Neural cell (in vitro differentiated cells): ENCODE measurements at regions not wholly inside any gene's neighbourhood (a gene's known extent, or its start where the extent isn't known, plus 50 kb on each side); places are given as distances from the start of the nearest gene placed in this dataset.

Experiments
- H2AFZ ChIP-seq: fragments of 200-600, 300-800 bp; sonication (generic), shearing (Covaris generic); 2 replicates; pipeline ENCODE4 v1.6.0; 2014; ENCODE audit warnings: low read depth, mild to moderate bottlenecking, antibody characterized with exemption, low read length, moderate library complexity
- H3F3A ChIP-seq: fragments of 200-600 bp; shearing (Covaris generic); 2 replicates; pipeline ENCODE4 v1.6.1; 2016; ENCODE audit warnings: mild to moderate bottlenecking, moderate library complexity, mixed read lengths, antibody characterized with exemption, low read length; ENCODE audit not compliant: insufficient read depth, poor library complexity, severe bottlenecking
- H3K27ac ChIP-seq: fragments of 200-600, 300-800 bp; sonication (generic), shearing (Covaris generic); 2 replicates; pipeline ENCODE4 v1.5.1; 2014; ENCODE audit warnings: mild to moderate bottlenecking, low read length, moderate library complexity
- H3K27me3 ChIP-seq: fragments of 300-800, 200-600 bp; sonication (generic), shearing (Covaris generic); 2 replicates; pipeline ENCODE4 v1.6.0; 2014; ENCODE audit warnings: mild to moderate bottlenecking, low read depth, low read length, moderate library complexity; ENCODE audit not compliant: insufficient read depth
- H3K36me3 ChIP-seq: fragments of 300-800, 200-600 bp; sonication (generic), shearing (Covaris generic); 2 replicates; pipeline ENCODE4 v1.5.1; 2014; ENCODE audit warnings: mild to moderate bottlenecking, antibody characterized with exemption, low read length, moderate library complexity; ENCODE audit not compliant: insufficient read depth
- H3K4me2 ChIP-seq: fragments of 300-800, 200-600 bp; sonication (generic), shearing (Covaris generic); 2 replicates; pipeline ENCODE4 v1.6.0; 2014; ENCODE audit warnings: mild to moderate bottlenecking, low read length
- H3K4me3 ChIP-seq: fragments of 300-800, 200-600 bp; sonication (generic), shearing (Covaris generic); 2 replicates; pipeline ENCODE4 v1.5.1; 2014; ENCODE audit warnings: mild to moderate bottlenecking, low read length, moderate library complexity
- H3K79me2 ChIP-seq: fragments of 200-600 bp; shearing (Covaris generic); replicated peaks from 2 replicates; pipeline ENCODE4 v1.6.0; 2014; ENCODE audit warnings: mild to moderate bottlenecking, low read length, moderate library complexity; ENCODE audit not compliant: insufficient read depth
- H3K9ac ChIP-seq: fragments of 300-800, 200-600 bp; sonication (generic), shearing (Covaris generic); 2 replicates; pipeline ENCODE4 v1.6.1; 2016; ENCODE audit warnings: mild to moderate bottlenecking, low read length, mixed read lengths
- H3K9me2 ChIP-seq: fragments of 200-600 bp; shearing (Covaris generic); 2 replicates; pipeline ENCODE4 v1.6.1; 2016; ENCODE audit warnings: mild to moderate bottlenecking, low read length, mixed read lengths; ENCODE audit not compliant: insufficient read depth
- H3K9me3 ChIP-seq: fragments of 200-600, 300-800 bp; sonication (generic), shearing (Covaris generic); 2 replicates; pipeline ENCODE4 v1.6.1; 2016; ENCODE audit warnings: mild to moderate bottlenecking, mixed run types, low read length, moderate library complexity, mixed read lengths
- H4K20me1 ChIP-seq: fragments of 200-600 bp; shearing (Covaris generic); 2 replicates; pipeline ENCODE4 v1.6.1; 2016; ENCODE audit warnings: mild to moderate bottlenecking, mixed run types; ENCODE audit not compliant: insufficient read depth
- EP300 ChIP-seq: fragments of 450-650 bp; conservative IDR thresholded peaks from 2 replicates; pipeline ENCODE4 v1.6.1; 2014; ENCODE audit warnings: antibody characterized with exemption, mild to moderate bottlenecking, moderate library complexity; ENCODE audit not compliant: poor library complexity, severe bottlenecking
- EZH2 ChIP-seq: fragments of 200-600, 300-800 bp; shearing (Covaris generic), sonication (generic); IDR thresholded peaks from 2 replicates; pipeline ENCODE4 v1.6.1; 2014; ENCODE audit warnings: antibody characterized with exemption, low read length, borderline replicate concordance, mild to moderate bottlenecking; ENCODE audit not compliant: insufficient read depth, poor library complexity, severe bottlenecking
- MXI1 ChIP-seq: fragments of 450-650 bp; conservative IDR thresholded peaks from 2 replicates; pipeline ENCODE4 v1.6.1; 2014; ENCODE audit warnings: antibody characterized with exemption, mild to moderate bottlenecking; ENCODE audit not compliant: poor library complexity, severe bottlenecking
- POLR2AphosphoS5 ChIP-seq: IDR thresholded peaks from 2 replicates; pipeline ENCODE4 v1.6.1; 2012
- RAD21 ChIP-seq: fragments of 450-650 bp; conservative IDR thresholded peaks from 2 replicates; pipeline ENCODE4 v1.6.1; 2014; ENCODE audit warnings: antibody characterized with exemption, mild to moderate bottlenecking, moderate library complexity
- SMC3 ChIP-seq: fragments of 450-650 bp; conservative IDR thresholded peaks from 2 replicates; pipeline ENCODE4 v1.6.1; 2014; ENCODE audit warnings: antibody characterized with exemption, mild to moderate bottlenecking, moderate library complexity; ENCODE audit not compliant: poor library complexity
- TAF1 ChIP-seq: IDR thresholded peaks from 2 replicates; pipeline ENCODE4 v1.6.1; 2012; ENCODE audit warnings: low read depth
- TF ChIP-seq, protein P1 (sequence below): IDR thresholded peaks from 2 replicates; pipeline ENCODE4 v1.6.1; 2012; ENCODE audit warnings: borderline replicate concordance
- TF ChIP-seq, protein P2 (sequence below): fragments of 450-650 bp; IDR thresholded peaks from 2 replicates; pipeline ENCODE4 v1.5.1; 2014; ENCODE audit warnings: antibody characterized with exemption, mild to moderate bottlenecking, moderate library complexity; ENCODE audit not compliant: poor library complexity, severe bottlenecking

DNA sequence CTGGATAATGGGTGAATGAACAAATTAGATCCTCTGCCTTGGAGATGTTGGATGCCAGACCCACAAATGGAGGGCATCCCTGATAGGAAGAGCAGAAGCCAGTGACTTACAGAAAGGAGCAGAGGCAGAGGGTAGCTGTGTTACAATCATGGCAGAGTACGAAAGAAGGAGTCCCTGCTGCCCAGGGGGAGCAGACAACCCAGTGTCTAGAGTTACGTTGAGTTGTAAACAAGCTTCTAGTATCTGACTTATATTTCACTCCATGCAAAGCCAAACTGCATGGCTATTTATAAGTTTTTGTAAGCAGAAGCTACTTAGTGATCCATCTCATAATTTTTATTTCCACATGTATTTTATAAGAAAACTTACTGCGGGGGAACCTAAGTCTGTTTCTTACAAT is 56.2 kb upstream of the A1CF start:
- no peak overlapping the region for H3K9ac ChIP-seq
- H3K4me3 ChIP-seq = no peak overlapping the region
- no peaks in the 10 kb centered on the region for H3K79me2 ChIP-seq
- no peaks in the 10 kb centered on the region for H3F3A ChIP-seq
- H3K36me3 ChIP-seq = no peaks in the 10 kb centered on the region
- no peaks in the 10 kb centered on the region for H4K20me1 ChIP-seq
- H3K9me3 ChIP-seq = no peaks in the 10 kb centered on the region
- H3K27me3 ChIP-seq = no peaks in the 10 kb centered on the region
- no peak overlapping the region for H3K4me2 ChIP-seq
- no peak for TF ChIP-seq EP300
- TF ChIP-seq, protein P1, sequence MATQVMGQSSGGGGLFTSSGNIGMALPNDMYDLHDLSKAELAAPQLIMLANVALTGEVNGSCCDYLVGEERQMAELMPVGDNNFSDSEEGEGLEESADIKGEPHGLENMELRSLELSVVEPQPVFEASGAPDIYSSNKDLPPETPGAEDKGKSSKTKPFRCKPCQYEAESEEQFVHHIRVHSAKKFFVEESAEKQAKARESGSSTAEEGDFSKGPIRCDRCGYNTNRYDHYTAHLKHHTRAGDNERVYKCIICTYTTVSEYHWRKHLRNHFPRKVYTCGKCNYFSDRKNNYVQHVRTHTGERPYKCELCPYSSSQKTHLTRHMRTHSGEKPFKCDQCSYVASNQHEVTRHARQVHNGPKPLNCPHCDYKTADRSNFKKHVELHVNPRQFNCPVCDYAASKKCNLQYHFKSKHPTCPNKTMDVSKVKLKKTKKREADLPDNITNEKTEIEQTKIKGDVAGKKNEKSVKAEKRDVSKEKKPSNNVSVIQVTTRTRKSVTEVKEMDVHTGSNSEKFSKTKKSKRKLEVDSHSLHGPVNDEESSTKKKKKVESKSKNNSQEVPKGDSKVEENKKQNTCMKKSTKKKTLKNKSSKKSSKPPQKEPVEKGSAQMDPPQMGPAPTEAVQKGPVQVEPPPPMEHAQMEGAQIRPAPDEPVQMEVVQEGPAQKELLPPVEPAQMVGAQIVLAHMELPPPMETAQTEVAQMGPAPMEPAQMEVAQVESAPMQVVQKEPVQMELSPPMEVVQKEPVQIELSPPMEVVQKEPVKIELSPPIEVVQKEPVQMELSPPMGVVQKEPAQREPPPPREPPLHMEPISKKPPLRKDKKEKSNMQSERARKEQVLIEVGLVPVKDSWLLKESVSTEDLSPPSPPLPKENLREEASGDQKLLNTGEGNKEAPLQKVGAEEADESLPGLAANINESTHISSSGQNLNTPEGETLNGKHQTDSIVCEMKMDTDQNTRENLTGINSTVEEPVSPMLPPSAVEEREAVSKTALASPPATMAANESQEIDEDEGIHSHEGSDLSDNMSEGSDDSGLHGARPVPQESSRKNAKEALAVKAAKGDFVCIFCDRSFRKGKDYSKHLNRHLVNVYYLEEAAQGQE = no peak
- TF ChIP-seq TAF1 = no peak
- TF ChIP-seq EZH2 = no peak
- TF ChIP-seq RAD21 = no peak
- TF ChIP-seq MXI1 = no peak
- no peak for TF ChIP-seq SMC3
- TF ChIP-seq, protein P2, sequence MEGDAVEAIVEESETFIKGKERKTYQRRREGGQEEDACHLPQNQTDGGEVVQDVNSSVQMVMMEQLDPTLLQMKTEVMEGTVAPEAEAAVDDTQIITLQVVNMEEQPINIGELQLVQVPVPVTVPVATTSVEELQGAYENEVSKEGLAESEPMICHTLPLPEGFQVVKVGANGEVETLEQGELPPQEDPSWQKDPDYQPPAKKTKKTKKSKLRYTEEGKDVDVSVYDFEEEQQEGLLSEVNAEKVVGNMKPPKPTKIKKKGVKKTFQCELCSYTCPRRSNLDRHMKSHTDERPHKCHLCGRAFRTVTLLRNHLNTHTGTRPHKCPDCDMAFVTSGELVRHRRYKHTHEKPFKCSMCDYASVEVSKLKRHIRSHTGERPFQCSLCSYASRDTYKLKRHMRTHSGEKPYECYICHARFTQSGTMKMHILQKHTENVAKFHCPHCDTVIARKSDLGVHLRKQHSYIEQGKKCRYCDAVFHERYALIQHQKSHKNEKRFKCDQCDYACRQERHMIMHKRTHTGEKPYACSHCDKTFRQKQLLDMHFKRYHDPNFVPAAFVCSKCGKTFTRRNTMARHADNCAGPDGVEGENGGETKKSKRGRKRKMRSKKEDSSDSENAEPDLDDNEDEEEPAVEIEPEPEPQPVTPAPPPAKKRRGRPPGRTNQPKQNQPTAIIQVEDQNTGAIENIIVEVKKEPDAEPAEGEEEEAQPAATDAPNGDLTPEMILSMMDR = no peak
- TF ChIP-seq POLR2AphosphoS5 = no peak
- H3K9me2 ChIP-seq = no peaks in the 10 kb centered on the region
- H3K27ac ChIP-seq = no peak overlapping the region
- H2AFZ ChIP-seq = no peak overlapping the region

DNA sequence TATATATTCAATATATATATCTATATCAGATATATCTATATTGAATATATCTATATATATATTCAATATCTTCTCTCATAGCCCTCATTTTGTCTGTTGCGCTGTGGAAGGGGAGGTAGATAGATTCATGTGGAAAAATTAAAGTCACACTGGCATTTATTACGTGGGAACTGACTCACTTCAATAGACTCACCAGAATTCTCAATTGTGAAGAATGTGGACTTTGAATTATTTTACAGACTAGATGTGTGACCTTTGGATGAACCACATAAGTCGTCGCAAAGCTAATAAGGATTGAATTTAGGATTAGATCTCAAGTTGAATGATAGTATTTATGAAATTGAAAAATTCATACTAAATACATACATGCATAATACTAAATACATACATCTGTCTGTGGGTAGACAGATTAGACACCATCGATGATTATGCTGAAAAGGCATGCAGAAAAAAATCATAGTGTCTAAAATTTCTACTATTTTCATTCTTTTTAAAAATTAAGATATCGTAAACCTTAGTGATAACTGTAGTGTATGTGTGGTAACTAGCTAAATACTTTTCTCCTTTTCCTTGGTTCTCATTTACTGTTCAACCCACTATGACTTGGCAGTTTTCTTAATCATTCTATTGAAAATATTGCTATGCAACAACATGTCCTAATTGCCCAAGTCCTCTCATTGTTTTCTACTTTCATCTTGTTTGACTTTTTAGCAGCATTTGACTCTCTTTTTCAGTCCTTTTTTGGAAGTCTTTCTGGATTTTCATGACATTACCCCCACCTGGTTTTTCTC is 61.8 kb upstream of the A1CF start:
- no peaks in the 10 kb centered on the region for H4K20me1 ChIP-seq

More for the DNA sequence above, 61.8 kb upstream of the A1CF start:
- Histone ChIP-seq H3K9me3 (no peaks in the 10 kb centered on the region), H3K4me2 (no peak overlapping the region), H3K4me3 (no peak overlapping the region), H3K79me2 (no peaks in the 10 kb centered on the region), H3K9ac (no peak overlapping the region), H2AFZ (no peak overlapping the region), H3F3A (no peaks in the 10 kb centered on the region), H3K27me3 (no peaks in the 10 kb centered on the region), H3K27ac (no peak overlapping the region), H3K36me3 (no peaks in the 10 kb centered on the region), H3K9me2 (no peaks in the 10 kb centered on the region)
- TF ChIP-seq EZH2 = no peak
- TF ChIP-seq, protein P1 = no peak
- no peak for TF ChIP-seq POLR2AphosphoS5
- TF ChIP-seq MXI1 = no peak
- no peak for TF ChIP-seq SMC3
- no peak for TF ChIP-seq RAD21
- TF ChIP-seq, protein P2 = no peak
- no peak for TF ChIP-seq TAF1
- TF ChIP-seq EP300 = no peak
